ENCODE measurements at regions not wholly inside any gene's neighbourhood (a gene's known extent, or its start where the extent isn't known, plus 50 kb on each side); places are given as distances from the start of the nearest gene placed in this dataset.

DNA sequence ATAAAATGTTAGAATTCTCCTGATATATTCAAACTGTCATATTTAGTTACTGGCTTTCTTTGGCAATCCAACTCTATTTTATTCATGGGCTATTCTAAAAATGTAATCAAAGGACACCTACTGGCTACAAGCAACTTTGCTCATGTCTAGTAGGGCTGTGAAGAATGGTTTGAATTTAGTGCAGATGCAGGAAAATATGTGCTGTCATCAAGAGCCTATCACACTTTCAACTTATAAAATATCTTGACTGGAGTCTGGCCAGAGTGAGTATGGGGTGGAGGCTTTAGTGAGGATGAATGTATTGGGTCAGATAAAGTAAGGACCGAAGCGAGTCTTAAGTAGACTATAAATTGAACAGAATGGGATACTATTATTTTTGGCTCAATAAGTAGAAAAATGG is 343.4 kb upstream of the SPRED2 start:
- TF ChIP-seq CTCF (IDR thresholded peaks at IDR 0.05) (no peak), POLR2A (IDR thresholded peaks at IDR 0.05) (no peak)
